T follicular helper cell (primary cell): ENCODE measurements at regions not wholly inside any gene's neighbourhood (a gene's known extent, or its start where the extent isn't known, plus 50 kb on each side); places are given as distances from the start of the nearest gene placed in this dataset.
"Not testable (repeated sequence)": the region's sequence is repeated elsewhere in the genome, so short reads cannot be mapped to it uniquely, and the experiment has no call there.

Experiments
- DNase-seq: peaks from one replicate; pipeline ENCODE4 v3.0.0-alpha.2; 2020; ENCODE audit warnings: low read depth

- no peak for DNase-seq
These were observed 427.4 kb upstream of the MGMT start for GRCh38 chr10:129039406-129040370.

- DNase-seq: no peak
These were observed 426.7 kb upstream of the MGMT start for GRCh38 chr10:129040377-129040776.

GRCh38 chr10:129041916-129042315 is 425.1 kb upstream of the MGMT start:
- no peak for DNase-seq

GRCh38 chr10:129042776-129043595 is 424.1 kb upstream of the MGMT start:
- no peak for DNase-seq

GRCh38 chr10:129043691-129044090 is 423.4 kb upstream of the MGMT start:
- no peak for DNase-seq

GRCh38 chr10:129045599-129045998 is 421.4 kb upstream of the MGMT start:
- DNase-seq: no peak

- no peak for DNase-seq
These were observed 420.9 kb upstream of the MGMT start for GRCh38 chr10:129046065-129046681.

- DNase-seq: no peak
These were observed 420.1 kb upstream of the MGMT start for GRCh38 chr10:129046962-129047361.

- no peak for DNase-seq
These were observed 419.4 kb upstream of the MGMT start for GRCh38 chr10:129047600-129047999.

GRCh38 chr10:129048513-129048912 is 418.5 kb upstream of the MGMT start:
- no peak for DNase-seq

GRCh38 chr10:129049501-129049900 is 417.5 kb upstream of the MGMT start:
- no peak for DNase-seq

GRCh38 chr10:129055225-129055624 is 411.8 kb upstream of the MGMT start:
- DNase-seq: no peak

- no peak for DNase-seq
These were observed 411.1 kb upstream of the MGMT start for GRCh38 chr10:129055986-129056385.

- DNase-seq: no peak
These were observed 410.0 kb upstream of the MGMT start for GRCh38 chr10:129056734-129057689.

GRCh38 chr10:129057856-129058663 is 409.0 kb upstream of the MGMT start:
- DNase-seq: peak; percentile 3

- DNase-seq: no peak
These were observed 408.3 kb upstream of the MGMT start for GRCh38 chr10:129058664-129059155.

GRCh38 chr10:129059977-129060376 is 407.1 kb upstream of the MGMT start:
- no peak for DNase-seq

GRCh38 chr10:129063212-129063611 is 403.8 kb upstream of the MGMT start:
- DNase-seq: no peak

- no peak for DNase-seq
These were observed 403.2 kb upstream of the MGMT start for GRCh38 chr10:129063877-129064276.

GRCh38 chr10:129066529-129066928 is 400.5 kb upstream of the MGMT start:
- not testable (repeated sequence) for DNase-seq
